ENCODE measurements at regions not wholly inside any gene's neighbourhood (a gene's known extent, or its start where the extent isn't known, plus 50 kb on each side); places are given as distances from the start of the nearest gene placed in this dataset.
"Not testable (repeated sequence)": the region's sequence is repeated elsewhere in the genome, so short reads cannot be mapped to it uniquely, and the experiment has no call there.

- Mint-ChIP-seq H3K4me3 (no peak overlapping the region), H3K27me3 (ENCODE audit: low read depth, poor library complexity) (no peaks in the 10 kb centered on the region), H3K4me1 (peaks cover 36% of the 10 kb centered on the region), H3K36me3 (ENCODE audit: low read depth) (no peaks in the 10 kb centered on the region), H3K27ac (no peak overlapping the region), H3K9me3 (no peaks in the 10 kb centered on the region)
- DNase-seq = no peak
- no peak for TF ChIP-seq CTCF (IDR thresholded peaks at IDR 0.05)
Measured at GRCh38 chr12:116666305-116666673, 71.6 kb downstream of the SPRING1 start.

GRCh38 chr12:116665666-116666304, 72.1 kb downstream of the SPRING1 start:
- DNase-seq = no peak
- Mint-ChIP-seq H3K4me3 (peak overlapping the region; percentile 28), H3K27ac (peak overlapping the region; percentile 35), H3K27me3 (ENCODE audit: low read depth, poor library complexity) (no peaks in the 10 kb centered on the region), H3K9me3 (no peaks in the 10 kb centered on the region), H3K36me3 (ENCODE audit: low read depth) (no peaks in the 10 kb centered on the region), H3K4me1 (peaks cover 39% of the 10 kb centered on the region)
- no peak for TF ChIP-seq CTCF (IDR thresholded peaks at IDR 0.05)

- Mint-ChIP-seq H3K4me1 (peaks cover 45% of the 10 kb centered on the region), H3K36me3 (ENCODE audit: low read depth) (no peaks in the 10 kb centered on the region), H3K9me3 (no peaks in the 10 kb centered on the region), H3K4me3 (no peak overlapping the region), H3K27ac (no peak overlapping the region), H3K27me3 (ENCODE audit: low read depth, poor library complexity) (no peaks in the 10 kb centered on the region)
- TF ChIP-seq CTCF (IDR thresholded peaks at IDR 0.05) = no peak
- DNase-seq = no peak
Measured at GRCh38 chr12:116664085-116664484, 73.8 kb downstream of the SPRING1 start.

- no peaks in the 10 kb centered on the region for H3K36me3 Mint-ChIP-seq (ENCODE audit: low read depth)
- peaks cover 58% of the 10 kb centered on the region for H3K4me1 Mint-ChIP-seq
- no peak for TF ChIP-seq CTCF (IDR thresholded peaks at IDR 0.05)
- peak overlapping the region; percentile 65 for H3K27ac Mint-ChIP-seq
- DNase-seq = peak; percentile 51
- no peaks in the 10 kb centered on the region for H3K27me3 Mint-ChIP-seq (ENCODE audit: low read depth, poor library complexity)
- H3K9me3 Mint-ChIP-seq = no peaks in the 10 kb centered on the region
- H3K4me3 Mint-ChIP-seq = peak overlapping the region; percentile 68
Measured at GRCh38 chr12:116662612-116663144, 75.2 kb downstream of the SPRING1 start.

GRCh38 chr12:116661341-116661740, 76.5 kb downstream of the SPRING1 start:
- TF ChIP-seq CTCF (IDR thresholded peaks at IDR 0.05) = no peak
- no peaks in the 10 kb centered on the region for H3K36me3 Mint-ChIP-seq (ENCODE audit: low read depth)
- peaks cover 6% of the 10 kb centered on the region for H3K27me3 Mint-ChIP-seq (ENCODE audit: low read depth, poor library complexity)
- H3K27ac Mint-ChIP-seq = no peak overlapping the region
- H3K9me3 Mint-ChIP-seq = no peaks in the 10 kb centered on the region
- DNase-seq = no peak
- H3K4me1 Mint-ChIP-seq = peaks cover 68% of the 10 kb centered on the region
- no peak overlapping the region for H3K4me3 Mint-ChIP-seq

GRCh38 chr12:116660740-116661139, 77.1 kb downstream of the SPRING1 start:
- peaks cover 63% of the 10 kb centered on the region for H3K4me1 Mint-ChIP-seq
- H3K9me3 Mint-ChIP-seq; H3K4me3 Mint-ChIP-seq; H3K27me3 Mint-ChIP-seq (ENCODE audit: low read depth, poor library complexity); DNase-seq; H3K36me3 Mint-ChIP-seq (ENCODE audit: low read depth); H3K27ac Mint-ChIP-seq: not testable (repeated sequence)
